Epithelial cell of esophagus (primary cell): ENCODE measurements at regions not wholly inside any gene's neighbourhood (a gene's known extent, or its start where the extent isn't known, plus 50 kb on each side); places are given as distances from the start of the nearest gene placed in this dataset.
A peak's percentile ranks its signal among the peaks of the same experiment; 100 is the strongest.
"Not testable (repeated sequence)": the region's sequence is repeated elsewhere in the genome, so short reads cannot be mapped to it uniquely, and the experiment has no call there.

Experiments used
- DNase-seq: peaks from one replicate; pipeline ENCODE4 v3.0.0; 2010; ENCODE audit warnings: low read depth
- H3K4me3 ChIP-seq: 2 replicates; pipeline ENCODE4 v1.5.1; 2011; ENCODE audit warnings: mild to moderate bottlenecking, low read length, control low read depth
- TF ChIP-seq, protein P1 (sequence below): IDR thresholded peaks from 2 replicates; pipeline ENCODE4 v1.5.1; 2011; ENCODE audit warnings: low read depth, mild to moderate bottlenecking, low read length, control low read depth, inconsistent platforms; ENCODE audit not compliant: insufficient read depth; ENCODE audit errors: missing control alignments

DNA sequence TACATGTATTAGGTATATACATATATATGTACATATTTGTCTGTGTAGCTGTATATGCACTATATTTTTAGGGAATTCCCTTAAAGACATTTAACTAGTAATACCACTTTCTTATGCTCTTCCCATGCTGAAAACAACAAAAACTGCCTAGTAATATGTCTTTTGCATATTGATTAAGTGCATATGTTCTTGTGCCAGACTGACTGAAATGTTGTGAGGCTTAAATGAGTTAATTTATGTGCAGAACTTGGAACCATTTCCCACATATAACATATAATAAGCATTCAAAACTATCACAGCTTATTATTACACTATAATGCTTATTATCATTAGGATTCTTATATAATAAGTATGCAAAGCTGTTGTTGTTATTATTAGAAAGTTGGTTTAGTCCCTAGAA lies 318.0 kb upstream of the KCNMB2 start:
- DNase-seq, result no peak
- H3K4me3 ChIP-seq, result no peak overlapping the region
- TF ChIP-seq, protein P1, sequence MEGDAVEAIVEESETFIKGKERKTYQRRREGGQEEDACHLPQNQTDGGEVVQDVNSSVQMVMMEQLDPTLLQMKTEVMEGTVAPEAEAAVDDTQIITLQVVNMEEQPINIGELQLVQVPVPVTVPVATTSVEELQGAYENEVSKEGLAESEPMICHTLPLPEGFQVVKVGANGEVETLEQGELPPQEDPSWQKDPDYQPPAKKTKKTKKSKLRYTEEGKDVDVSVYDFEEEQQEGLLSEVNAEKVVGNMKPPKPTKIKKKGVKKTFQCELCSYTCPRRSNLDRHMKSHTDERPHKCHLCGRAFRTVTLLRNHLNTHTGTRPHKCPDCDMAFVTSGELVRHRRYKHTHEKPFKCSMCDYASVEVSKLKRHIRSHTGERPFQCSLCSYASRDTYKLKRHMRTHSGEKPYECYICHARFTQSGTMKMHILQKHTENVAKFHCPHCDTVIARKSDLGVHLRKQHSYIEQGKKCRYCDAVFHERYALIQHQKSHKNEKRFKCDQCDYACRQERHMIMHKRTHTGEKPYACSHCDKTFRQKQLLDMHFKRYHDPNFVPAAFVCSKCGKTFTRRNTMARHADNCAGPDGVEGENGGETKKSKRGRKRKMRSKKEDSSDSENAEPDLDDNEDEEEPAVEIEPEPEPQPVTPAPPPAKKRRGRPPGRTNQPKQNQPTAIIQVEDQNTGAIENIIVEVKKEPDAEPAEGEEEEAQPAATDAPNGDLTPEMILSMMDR, result no peak

DNA sequence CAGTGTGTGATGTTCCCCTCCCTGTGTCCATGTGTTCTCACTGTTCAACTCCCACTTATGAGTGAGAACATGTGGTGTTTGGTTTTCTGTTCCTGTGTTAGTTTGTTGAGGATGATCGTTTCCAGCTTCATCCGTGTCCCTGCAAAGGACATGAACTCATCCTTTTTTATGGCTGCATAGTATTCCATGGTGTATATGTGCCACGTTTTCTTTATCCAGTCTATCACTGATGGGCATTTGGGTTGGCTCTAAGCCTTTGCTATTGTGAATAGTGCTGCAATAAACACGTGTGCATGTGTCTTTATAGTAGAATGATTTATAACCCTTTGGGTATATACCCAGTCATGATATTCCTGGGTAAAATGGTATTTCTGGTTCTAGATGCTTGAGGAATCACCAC lies 316.6 kb upstream of the KCNMB2 start:
- DNase-seq, H3K4me3 ChIP-seq: not testable (repeated sequence)

DNA sequence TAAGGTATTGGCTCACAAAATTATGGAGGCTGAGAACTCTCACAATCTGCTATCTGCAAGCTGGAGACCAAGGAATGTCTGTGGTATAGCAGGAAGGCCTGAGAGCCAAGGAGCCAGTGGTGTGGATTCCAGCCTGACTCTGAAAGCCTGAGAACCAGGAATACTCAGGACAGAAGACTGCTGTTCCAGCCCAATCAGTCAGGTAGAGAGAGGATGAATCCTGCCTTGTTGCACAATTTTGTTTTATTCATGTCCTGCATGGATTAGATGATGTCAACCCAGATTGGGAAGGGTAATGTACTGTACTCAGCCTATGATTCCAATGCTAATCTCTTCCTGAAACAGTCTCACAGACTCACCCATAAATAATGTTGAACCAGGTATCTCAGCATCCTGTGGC lies 312.4 kb upstream of the KCNMB2 start:
- DNase-seq, result peak; percentile 84
- no peak overlapping the region for H3K4me3 ChIP-seq
- TF ChIP-seq, protein P1, result no peak

DNA sequence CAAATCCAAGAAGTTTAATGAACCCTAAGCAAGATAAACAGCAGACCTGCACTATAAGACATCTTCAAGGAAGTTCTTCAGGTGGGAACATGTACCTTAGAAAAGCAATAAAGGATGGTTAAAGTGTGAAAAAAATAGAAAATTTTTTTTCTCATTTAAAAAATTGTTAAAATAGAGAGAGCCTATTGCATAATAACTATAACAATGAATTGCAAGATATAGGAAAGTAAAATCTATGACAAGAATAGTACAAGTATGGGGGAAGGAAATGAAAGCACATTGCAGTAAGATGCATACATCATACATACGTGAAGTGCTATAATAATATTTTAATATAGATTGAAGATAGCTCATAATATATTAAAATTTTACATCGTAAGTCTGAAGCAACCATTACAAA lies 310.1 kb upstream of the KCNMB2 start:
- no peak for DNase-seq
- no peak overlapping the region for H3K4me3 ChIP-seq
- TF ChIP-seq, protein P1, result no peak

DNA sequence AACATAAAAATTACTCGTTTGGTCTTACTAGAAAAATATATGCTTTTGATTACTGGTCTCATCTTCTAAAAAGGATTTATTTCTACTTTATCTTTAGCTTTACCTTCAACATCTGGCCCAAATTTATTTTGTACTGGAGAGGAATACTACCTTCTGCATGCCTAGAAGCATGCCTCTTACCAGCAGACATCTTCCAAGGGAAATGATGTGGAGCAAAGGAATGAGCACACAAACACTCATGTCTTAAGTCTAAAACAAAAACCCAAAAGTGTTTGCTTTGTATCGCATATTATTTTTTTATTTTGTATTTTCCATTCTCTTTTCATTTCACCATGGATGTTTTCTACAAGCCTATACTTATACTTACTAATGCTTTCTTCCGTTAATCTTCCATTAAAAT lies 304.6 kb upstream of the KCNMB2 start:
- TF ChIP-seq, protein P1, result no peak
- DNase-seq, result no peak
- no peak overlapping the region for H3K4me3 ChIP-seq

DNA sequence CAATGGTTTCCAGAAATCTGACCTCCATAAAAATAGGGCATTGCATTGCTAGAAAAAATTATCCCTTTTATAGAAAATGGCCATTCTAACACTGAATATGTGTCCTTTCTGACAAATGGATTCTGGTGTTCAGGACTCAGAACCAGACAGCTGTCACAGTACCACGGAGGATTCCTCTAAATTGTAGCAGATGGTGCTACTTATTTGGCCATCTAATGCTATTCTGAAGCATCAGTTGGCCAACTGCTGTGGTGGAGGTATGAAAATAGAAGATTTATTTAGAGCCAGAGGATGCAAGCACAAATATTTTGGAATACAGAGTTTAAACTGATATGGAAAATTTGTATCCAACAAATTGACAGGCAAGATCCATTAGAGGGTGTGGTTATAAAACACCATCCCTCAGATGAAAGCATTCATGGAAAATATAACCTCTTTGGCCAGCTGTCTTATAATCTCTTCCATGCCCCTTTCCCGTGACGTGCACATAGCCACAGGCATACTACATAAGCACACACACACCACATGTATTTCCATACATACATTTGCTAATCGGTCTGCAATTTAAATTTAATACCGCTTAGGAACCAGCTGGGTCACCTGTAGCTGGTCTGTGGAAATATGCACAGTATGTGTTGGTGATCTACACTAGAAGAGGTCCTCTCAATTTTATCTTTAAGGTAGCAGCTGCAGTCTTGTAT lies 302.7 kb upstream of the KCNMB2 start:
- no peak overlapping the region for H3K4me3 ChIP-seq
- TF ChIP-seq, protein P1, result no peak

DNA sequence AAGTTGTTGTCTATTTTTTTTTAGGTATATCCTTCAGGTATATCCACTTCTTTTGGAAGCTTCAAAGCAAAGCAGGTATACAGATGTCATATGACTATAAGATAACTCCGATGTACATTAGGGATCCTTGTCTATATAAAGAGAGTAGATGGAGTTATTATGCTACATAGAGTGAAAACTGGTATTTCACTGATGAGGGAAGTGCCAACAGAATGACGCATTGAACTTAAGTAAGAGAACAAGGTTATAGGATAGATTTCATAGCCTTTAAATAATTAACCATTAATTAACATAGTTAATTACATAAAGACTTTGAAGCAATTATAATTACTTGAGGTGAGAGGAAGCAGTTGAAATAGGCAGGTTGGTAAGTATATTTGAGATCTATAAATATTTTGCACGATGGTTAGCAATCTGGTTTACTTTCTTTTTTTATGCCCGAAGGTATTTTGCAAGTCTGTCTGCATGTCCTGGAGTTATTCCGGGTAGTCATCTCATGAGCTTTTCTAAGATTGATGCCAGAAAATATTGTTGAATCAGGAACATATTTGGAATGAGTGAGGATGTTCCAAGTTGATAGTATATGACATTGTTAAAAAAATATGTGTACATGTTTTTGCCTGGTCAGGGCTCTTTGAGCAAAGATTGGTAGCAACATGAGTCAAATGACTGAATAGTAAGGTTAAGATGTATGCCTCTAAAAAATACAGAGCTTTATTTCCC lies 299.5 kb upstream of the KCNMB2 start:
- H3K4me3 ChIP-seq, result no peak overlapping the region
- TF ChIP-seq, protein P1, result no peak
- DNase-seq, result peak; percentile 71

More for the DNA sequence above, 302.7 kb upstream of the KCNMB2 start:
- no peak for DNase-seq
